Ishikawa (cell line): ENCODE measurements at regions not wholly inside any gene's neighbourhood (a gene's known extent, or its start where the extent isn't known, plus 50 kb on each side); places are given as distances from the start of the nearest gene placed in this dataset.

Experiments
- CEBPB ChIP-seq: IDR thresholded peaks from 2 replicates; pipeline ENCODE4 v1.6.1; 2012
- EP300 ChIP-seq: IDR thresholded peaks from 2 replicates; pipeline ENCODE4 v1.6.1; 2012; ENCODE audit warnings: borderline replicate concordance
- TF ChIP-seq, protein P1 (sequence below): IDR thresholded peaks from 2 replicates; pipeline ENCODE4 v1.6.1; 2012; ENCODE audit warnings: low read depth, mild to moderate bottlenecking

GRCh38 chr2:212897296-212897695 is 254.1 kb downstream of the IKZF2 start:
- TF ChIP-seq CEBPB (no peak), EP300 (no peak)
- TF ChIP-seq, protein P1, sequence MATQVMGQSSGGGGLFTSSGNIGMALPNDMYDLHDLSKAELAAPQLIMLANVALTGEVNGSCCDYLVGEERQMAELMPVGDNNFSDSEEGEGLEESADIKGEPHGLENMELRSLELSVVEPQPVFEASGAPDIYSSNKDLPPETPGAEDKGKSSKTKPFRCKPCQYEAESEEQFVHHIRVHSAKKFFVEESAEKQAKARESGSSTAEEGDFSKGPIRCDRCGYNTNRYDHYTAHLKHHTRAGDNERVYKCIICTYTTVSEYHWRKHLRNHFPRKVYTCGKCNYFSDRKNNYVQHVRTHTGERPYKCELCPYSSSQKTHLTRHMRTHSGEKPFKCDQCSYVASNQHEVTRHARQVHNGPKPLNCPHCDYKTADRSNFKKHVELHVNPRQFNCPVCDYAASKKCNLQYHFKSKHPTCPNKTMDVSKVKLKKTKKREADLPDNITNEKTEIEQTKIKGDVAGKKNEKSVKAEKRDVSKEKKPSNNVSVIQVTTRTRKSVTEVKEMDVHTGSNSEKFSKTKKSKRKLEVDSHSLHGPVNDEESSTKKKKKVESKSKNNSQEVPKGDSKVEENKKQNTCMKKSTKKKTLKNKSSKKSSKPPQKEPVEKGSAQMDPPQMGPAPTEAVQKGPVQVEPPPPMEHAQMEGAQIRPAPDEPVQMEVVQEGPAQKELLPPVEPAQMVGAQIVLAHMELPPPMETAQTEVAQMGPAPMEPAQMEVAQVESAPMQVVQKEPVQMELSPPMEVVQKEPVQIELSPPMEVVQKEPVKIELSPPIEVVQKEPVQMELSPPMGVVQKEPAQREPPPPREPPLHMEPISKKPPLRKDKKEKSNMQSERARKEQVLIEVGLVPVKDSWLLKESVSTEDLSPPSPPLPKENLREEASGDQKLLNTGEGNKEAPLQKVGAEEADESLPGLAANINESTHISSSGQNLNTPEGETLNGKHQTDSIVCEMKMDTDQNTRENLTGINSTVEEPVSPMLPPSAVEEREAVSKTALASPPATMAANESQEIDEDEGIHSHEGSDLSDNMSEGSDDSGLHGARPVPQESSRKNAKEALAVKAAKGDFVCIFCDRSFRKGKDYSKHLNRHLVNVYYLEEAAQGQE, result no peak
